MM.1S (cell line): ENCODE measurements at regions not wholly inside any gene's neighbourhood (a gene's known extent, or its start where the extent isn't known, plus 50 kb on each side); places are given as distances from the start of the nearest gene placed in this dataset.

Experiments used
- DNase-seq: peaks from one replicate; pipeline ENCODE4 v3.0.0-alpha.2; 2015
- H2AFZ ChIP-seq: fragments of 300-600 bp; sonication (generic); 2 replicates; pipeline ENCODE4 v1.6.0; 2016; ENCODE audit warnings: antibody characterized with exemption, low read length
- H3F3A ChIP-seq: fragments of 300-600 bp; sonication (generic); 2 replicates; pipeline ENCODE4 v1.6.1; 2016; ENCODE audit warnings: mild to moderate bottlenecking, antibody characterized with exemption, low read length, moderate library complexity, mixed read lengths; ENCODE audit not compliant: insufficient read depth
- H3K27ac ChIP-seq: fragments of 300-600 bp; sonication (generic); 2 replicates; pipeline ENCODE4 v1.5.1; 2016; ENCODE audit warnings: mild to moderate bottlenecking, low read length
- H3K27me3 ChIP-seq: fragments of 300-600 bp; sonication (generic); replicated peaks from 2 replicates; pipeline ENCODE4 v1.6.0; 2016; ENCODE audit warnings: low read length; ENCODE audit not compliant: insufficient read depth
- H3K36me3 ChIP-seq: fragments of 300-600 bp; sonication (generic); replicated peaks from 2 replicates; pipeline ENCODE4 v1.6.1; 2016; ENCODE audit warnings: mild to moderate bottlenecking, low read length, mixed read lengths; ENCODE audit not compliant: insufficient read depth
- H3K4me1 ChIP-seq: fragments of 300-600 bp; sonication (generic); 2 replicates; pipeline ENCODE4 v1.6.1; 2016; ENCODE audit warnings: low read length, mixed read lengths
- H3K4me2 ChIP-seq: fragments of 300-600 bp; sonication (generic); 2 replicates; pipeline ENCODE4 v1.6.0; 2016; ENCODE audit warnings: low read depth, low read length
- H3K4me3 ChIP-seq: fragments of 300-600 bp; sonication (generic); 2 replicates; pipeline ENCODE4 v1.5.1; 2016; ENCODE audit warnings: low read length, mixed read lengths
- H3K79me2 ChIP-seq: fragments of 300-600 bp; sonication (generic); 2 replicates; pipeline ENCODE4 v1.6.1; 2016; ENCODE audit warnings: mixed run types, low read length, mixed read lengths
- H3K9ac ChIP-seq: fragments of 300-600 bp; sonication (generic); 2 replicates; pipeline ENCODE4 v1.6.1; 2016; ENCODE audit warnings: low read length, mixed read lengths
- H3K9me2 ChIP-seq: fragments of 300-600 bp; sonication (generic); replicated peaks from 2 replicates; pipeline ENCODE4 v1.6.1; 2016; ENCODE audit warnings: mild to moderate bottlenecking, low read length, mixed read lengths; ENCODE audit not compliant: insufficient read depth
- H3K9me3 ChIP-seq: fragments of 300-600 bp; sonication (generic); replicated peaks from 2 replicates; pipeline ENCODE4 v1.6.1; 2016; ENCODE audit warnings: mild to moderate bottlenecking, low read length, mixed read lengths; ENCODE audit not compliant: insufficient read depth
- H4K20me1 ChIP-seq: fragments of 300-600 bp; sonication (generic); 2 replicates; pipeline ENCODE4 v1.6.1; 2016; ENCODE audit warnings: mild to moderate bottlenecking, low read length, moderate library complexity, mixed read lengths; ENCODE audit not compliant: insufficient read depth
- EZH2 ChIP-seq: fragments of 300-600 bp; sonication (generic); optimal IDR thresholded peaks from 2 replicates; pipeline ENCODE3; 2017; ENCODE audit warnings: low read depth, mild to moderate bottlenecking, antibody characterized with exemption, low read length, mixed read lengths
- EZH2phosphoT487 ChIP-seq: fragments of 300-600 bp; sonication (generic); IDR thresholded peaks from 2 replicates; pipeline ENCODE4 v1.6.1; 2018; ENCODE audit warnings: antibody characterized with exemption, low read length
- TF ChIP-seq, protein P1 (sequence below): fragments of 300-600 bp; sonication (generic); IDR thresholded peaks from 2 replicates; pipeline ENCODE4 v1.5.1; 2016; ENCODE audit warnings: antibody characterized with exemption, low read length, mixed read lengths

DNA sequence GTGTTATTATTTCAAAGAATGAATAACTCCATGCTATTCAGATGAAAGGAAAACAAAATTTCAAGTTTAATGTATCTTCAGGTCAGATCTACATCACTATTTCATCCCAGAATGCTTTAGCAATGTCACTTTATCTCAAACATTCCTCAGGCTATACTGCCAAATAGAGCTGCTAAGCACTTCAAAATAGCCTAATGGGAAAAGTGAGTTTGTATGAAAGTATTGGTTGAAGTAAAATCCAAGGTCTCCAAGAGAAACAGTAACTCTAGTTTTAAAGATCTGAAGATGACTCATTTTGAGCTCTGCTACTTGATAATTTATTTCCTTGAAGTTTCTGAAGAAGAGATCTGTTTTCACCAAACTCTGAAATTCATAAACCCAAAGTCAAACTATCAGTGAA is 466.2 kb upstream of the FOXG1 start:
- Histone ChIP-seq H3K4me3 (no peak overlapping the region), H3K9ac (no peak overlapping the region), H3K9me2 (no peaks in the 10 kb centered on the region), H3K36me3 (no peaks in the 10 kb centered on the region), H4K20me1 (no peaks in the 10 kb centered on the region), H2AFZ (no peak overlapping the region), H3K27ac (no peak overlapping the region), H3K4me1 (no peaks in the 10 kb centered on the region), H3K4me2 (no peak overlapping the region), H3K27me3 (no peaks in the 10 kb centered on the region), H3K9me3 (no peaks in the 10 kb centered on the region), H3K79me2 (no peaks in the 10 kb centered on the region), H3F3A (no peaks in the 10 kb centered on the region)
- no peak for TF ChIP-seq EZH2phosphoT487
- TF ChIP-seq, protein P1, sequence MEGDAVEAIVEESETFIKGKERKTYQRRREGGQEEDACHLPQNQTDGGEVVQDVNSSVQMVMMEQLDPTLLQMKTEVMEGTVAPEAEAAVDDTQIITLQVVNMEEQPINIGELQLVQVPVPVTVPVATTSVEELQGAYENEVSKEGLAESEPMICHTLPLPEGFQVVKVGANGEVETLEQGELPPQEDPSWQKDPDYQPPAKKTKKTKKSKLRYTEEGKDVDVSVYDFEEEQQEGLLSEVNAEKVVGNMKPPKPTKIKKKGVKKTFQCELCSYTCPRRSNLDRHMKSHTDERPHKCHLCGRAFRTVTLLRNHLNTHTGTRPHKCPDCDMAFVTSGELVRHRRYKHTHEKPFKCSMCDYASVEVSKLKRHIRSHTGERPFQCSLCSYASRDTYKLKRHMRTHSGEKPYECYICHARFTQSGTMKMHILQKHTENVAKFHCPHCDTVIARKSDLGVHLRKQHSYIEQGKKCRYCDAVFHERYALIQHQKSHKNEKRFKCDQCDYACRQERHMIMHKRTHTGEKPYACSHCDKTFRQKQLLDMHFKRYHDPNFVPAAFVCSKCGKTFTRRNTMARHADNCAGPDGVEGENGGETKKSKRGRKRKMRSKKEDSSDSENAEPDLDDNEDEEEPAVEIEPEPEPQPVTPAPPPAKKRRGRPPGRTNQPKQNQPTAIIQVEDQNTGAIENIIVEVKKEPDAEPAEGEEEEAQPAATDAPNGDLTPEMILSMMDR, result no peak
- no peak for TF ChIP-seq EZH2
- DNase-seq, result no peak

DNA sequence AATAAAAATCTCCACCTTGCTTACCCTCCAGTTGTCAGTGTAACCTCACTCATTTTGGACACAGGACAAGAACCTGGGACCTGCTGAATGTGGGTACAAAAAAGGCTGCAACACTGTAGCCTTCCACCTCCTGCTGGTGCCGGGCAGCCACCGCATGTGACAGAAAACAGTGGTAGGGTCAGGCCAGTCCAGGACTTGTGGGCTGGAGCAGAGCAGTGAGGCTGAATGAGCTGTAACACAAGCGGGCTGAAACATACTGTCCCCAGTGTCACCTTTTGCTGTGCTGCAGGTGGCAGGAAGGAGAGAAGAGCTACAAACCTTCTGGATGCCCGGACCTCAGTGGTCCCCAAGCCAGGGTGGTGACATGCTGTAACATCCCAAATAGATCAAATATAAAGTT is 465.4 kb upstream of the FOXG1 start:
- H3K9me2 ChIP-seq, result no peaks in the 10 kb centered on the region
- no peaks in the 10 kb centered on the region for H3K36me3 ChIP-seq
- no peaks in the 10 kb centered on the region for H3K9me3 ChIP-seq
- no peak for TF ChIP-seq EZH2phosphoT487
- TF ChIP-seq, protein P1, result no peak
- TF ChIP-seq EZH2, result no peak
- no peaks in the 10 kb centered on the region for H4K20me1 ChIP-seq
- H3F3A ChIP-seq, result no peaks in the 10 kb centered on the region
- no peak overlapping the region for H3K4me3 ChIP-seq
- DNase-seq, result no peak
- no peaks in the 10 kb centered on the region for H3K27me3 ChIP-seq
- no peak overlapping the region for H3K9ac ChIP-seq
- no peaks in the 10 kb centered on the region for H3K79me2 ChIP-seq
- H2AFZ ChIP-seq, result no peak overlapping the region
- H3K27ac ChIP-seq, result no peak overlapping the region
- H3K4me1 ChIP-seq, result no peaks in the 10 kb centered on the region
- H3K4me2 ChIP-seq, result no peak overlapping the region

GRCh38 chr14:28303248-28303647 is 463.3 kb upstream of the FOXG1 start:
- Histone ChIP-seq H3K27me3 (no peaks in the 10 kb centered on the region), H2AFZ (no peak overlapping the region), H4K20me1 (no peaks in the 10 kb centered on the region), H3K4me2 (no peak overlapping the region), H3K27ac (no peak overlapping the region), H3K9me3 (no peaks in the 10 kb centered on the region), H3K9ac (no peak overlapping the region), H3K4me1 (no peaks in the 10 kb centered on the region), H3K79me2 (no peaks in the 10 kb centered on the region), H3K9me2 (no peaks in the 10 kb centered on the region), H3K4me3 (no peak overlapping the region), H3F3A (no peaks in the 10 kb centered on the region), H3K36me3 (no peaks in the 10 kb centered on the region)
- DNase-seq, result no peak
- TF ChIP-seq, protein P1, result no peak
- no peak for TF ChIP-seq EZH2phosphoT487
- TF ChIP-seq EZH2, result no peak

- no peaks in the 10 kb centered on the region for H3K9me3 ChIP-seq
- H3K79me2 ChIP-seq, result no peaks in the 10 kb centered on the region
- H3K9ac ChIP-seq, result no peak overlapping the region
- no peak for DNase-seq
- H3K36me3 ChIP-seq, result no peaks in the 10 kb centered on the region
- H3K27me3 ChIP-seq, result no peaks in the 10 kb centered on the region
- no peaks in the 10 kb centered on the region for H4K20me1 ChIP-seq
- no peak overlapping the region for H2AFZ ChIP-seq
- H3K4me2 ChIP-seq, result no peak overlapping the region
- TF ChIP-seq, protein P1, result no peak
- TF ChIP-seq EZH2 (no peak), EZH2phosphoT487 (no peak)
- no peak overlapping the region for H3K27ac ChIP-seq
- no peaks in the 10 kb centered on the region for H3F3A ChIP-seq
- H3K4me3 ChIP-seq, result no peak overlapping the region
- no peaks in the 10 kb centered on the region for H3K4me1 ChIP-seq
- no peaks in the 10 kb centered on the region for H3K9me2 ChIP-seq
Observed at GRCh38 chr14:28305938-28306337, 460.6 kb upstream of the FOXG1 start.
